LNCAP (cell line): ENCODE measurements at regions not wholly inside any gene's neighbourhood (a gene's known extent, or its start where the extent isn't known, plus 50 kb on each side); places are given as distances from the start of the nearest gene placed in this dataset.

Experiments used
- TF ChIP-seq, protein P1 (sequence below): fragments of 450-650 bp; IDR thresholded peaks from 2 replicates; pipeline ENCODE4 v1.5.1; 2017; ENCODE audit warnings: mild to moderate bottlenecking

- TF ChIP-seq, protein P1, sequence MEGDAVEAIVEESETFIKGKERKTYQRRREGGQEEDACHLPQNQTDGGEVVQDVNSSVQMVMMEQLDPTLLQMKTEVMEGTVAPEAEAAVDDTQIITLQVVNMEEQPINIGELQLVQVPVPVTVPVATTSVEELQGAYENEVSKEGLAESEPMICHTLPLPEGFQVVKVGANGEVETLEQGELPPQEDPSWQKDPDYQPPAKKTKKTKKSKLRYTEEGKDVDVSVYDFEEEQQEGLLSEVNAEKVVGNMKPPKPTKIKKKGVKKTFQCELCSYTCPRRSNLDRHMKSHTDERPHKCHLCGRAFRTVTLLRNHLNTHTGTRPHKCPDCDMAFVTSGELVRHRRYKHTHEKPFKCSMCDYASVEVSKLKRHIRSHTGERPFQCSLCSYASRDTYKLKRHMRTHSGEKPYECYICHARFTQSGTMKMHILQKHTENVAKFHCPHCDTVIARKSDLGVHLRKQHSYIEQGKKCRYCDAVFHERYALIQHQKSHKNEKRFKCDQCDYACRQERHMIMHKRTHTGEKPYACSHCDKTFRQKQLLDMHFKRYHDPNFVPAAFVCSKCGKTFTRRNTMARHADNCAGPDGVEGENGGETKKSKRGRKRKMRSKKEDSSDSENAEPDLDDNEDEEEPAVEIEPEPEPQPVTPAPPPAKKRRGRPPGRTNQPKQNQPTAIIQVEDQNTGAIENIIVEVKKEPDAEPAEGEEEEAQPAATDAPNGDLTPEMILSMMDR = no peak
Observed at GRCh38 chr20:55893031-55893430, 112.3 kb downstream of the CBLN4 start.

DNA sequence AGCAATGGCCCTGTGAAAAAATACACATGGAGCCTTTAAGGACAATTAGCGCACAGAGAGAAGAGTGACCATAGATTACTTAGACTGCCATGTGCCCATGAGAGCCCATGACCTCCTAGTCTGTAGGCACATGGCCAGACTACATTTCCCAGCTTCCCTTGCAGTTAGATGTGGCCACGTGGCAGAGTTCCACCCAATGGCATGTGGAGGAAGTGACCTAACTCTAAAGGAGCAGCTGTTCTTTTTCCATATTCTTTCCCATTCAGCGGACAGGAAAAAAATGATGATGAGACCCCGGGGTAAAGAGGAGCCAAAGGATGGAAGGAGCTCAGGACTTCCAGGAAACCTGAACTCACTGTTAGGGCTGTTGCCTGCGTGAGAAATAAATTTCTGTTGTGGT lies 116.6 kb downstream of the CBLN4 start:
- TF ChIP-seq, protein P1 = no peak

GRCh38 chr20:55882910-55883309 lies 122.4 kb downstream of the CBLN4 start:
- TF ChIP-seq, protein P1 = no peak

DNA sequence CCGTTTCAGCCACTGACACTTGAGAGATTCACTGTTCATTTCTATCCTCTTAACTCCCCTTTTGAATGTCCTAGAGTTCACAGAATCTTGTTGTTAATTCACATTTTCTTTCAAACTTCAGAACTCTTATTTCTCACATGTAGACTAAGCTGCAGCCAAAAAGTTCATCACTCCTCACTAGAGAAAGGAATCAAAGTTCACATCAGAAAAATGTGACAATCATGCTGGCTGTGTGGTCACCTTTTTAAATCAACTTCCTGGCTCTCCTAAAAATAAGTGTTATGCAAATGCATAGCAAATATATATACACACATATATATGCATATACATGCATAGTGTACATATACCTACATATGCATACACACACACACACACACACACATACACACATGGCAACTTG lies 123.0 kb downstream of the CBLN4 start:
- TF ChIP-seq, protein P1 = no peak

- TF ChIP-seq, protein P1 = no peak
Observed at GRCh38 chr20:55881204-55881603, 124.1 kb downstream of the CBLN4 start.

- TF ChIP-seq, protein P1 = no peak
Observed at GRCh38 chr20:55880361-55880760, 125.0 kb downstream of the CBLN4 start.

DNA sequence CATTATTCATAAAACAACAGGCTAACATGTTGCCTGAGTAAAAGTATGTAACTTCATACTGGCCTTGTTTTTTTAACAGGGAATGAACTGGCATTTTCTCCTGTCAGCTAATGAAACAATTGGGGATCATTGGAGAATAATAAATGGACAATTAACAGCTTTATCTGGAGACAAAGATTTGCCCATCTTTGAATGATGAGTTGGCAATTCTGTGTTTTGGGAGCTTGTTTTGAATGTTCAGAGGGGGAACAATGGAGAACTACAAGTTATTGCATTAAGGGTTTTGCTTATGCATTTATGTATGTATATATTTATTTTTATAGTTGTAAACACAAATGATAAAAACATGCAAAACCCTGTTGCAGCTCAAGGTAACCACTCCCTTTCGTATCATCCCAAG lies 150.3 kb downstream of the CBLN4 start:
- TF ChIP-seq, protein P1 = no peak

DNA sequence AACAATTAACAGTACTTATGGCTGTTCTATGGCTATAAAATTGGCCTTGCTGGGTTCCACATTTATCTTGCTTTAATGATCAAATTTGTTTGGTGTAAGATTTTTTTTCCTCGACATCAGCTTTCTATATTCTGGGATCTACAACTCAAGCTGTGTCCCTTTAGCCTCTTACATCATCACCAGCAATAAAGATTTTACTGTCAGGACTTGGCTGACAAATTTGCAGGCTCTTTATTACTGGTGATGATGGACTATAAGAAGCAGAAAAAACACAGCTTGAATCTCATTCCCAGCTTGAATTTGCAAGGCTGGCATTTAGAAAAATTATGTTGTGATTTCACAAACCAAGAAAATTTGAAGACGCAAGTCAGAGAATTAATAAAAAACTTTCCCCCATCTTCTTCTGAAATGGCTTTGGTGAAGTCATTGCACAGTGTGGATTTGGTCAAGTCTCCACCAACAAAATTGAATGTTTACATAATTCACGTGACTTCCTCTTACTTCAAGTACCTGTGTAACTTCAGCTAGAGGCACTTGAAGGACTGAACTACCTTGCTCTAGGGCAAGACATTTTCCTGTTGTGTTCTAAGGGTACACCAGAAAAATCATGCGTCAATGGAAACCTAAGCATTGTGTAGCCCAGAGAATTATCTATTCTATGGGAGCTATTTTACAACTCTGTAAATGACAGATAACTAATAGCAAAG lies 175.0 kb downstream of the CBLN4 start:
- TF ChIP-seq, protein P1 = no peak
